ENCODE measurements at regions not wholly inside any gene's neighbourhood (a gene's known extent, or its start where the extent isn't known, plus 50 kb on each side); places are given as distances from the start of the nearest gene placed in this dataset.
"Not testable (repeated sequence)": the region's sequence is repeated elsewhere in the genome, so short reads cannot be mapped to it uniquely, and the experiment has no call there.

DNA sequence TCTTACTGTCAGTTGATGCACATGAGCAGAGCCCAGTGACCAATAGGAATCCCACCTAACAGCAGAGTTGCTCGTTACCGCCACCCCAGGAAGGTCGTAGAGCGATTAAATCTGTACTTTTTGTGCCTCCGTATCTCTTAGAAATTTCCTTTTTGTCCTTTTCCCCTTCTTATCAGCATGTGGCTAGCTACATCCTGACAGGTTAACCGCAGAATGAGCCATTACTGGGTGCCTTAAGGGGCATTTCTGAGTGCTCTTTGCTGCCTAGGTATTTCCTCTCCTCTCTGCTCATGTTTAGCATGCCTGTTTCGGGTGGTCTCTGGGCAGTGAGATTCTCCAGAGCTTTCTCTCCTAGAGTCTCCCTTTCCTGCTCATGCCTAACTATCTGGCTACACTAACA is 530.5 kb downstream of the FAM133A start:
- Histone ChIP-seq H3K36me3 (ENCODE audit: insufficient read depth, low read length) (no peaks in the 10 kb centered on the region), H3K9me3 (ENCODE audit: control insufficient read depth, insufficient read depth, low read length) (no peaks in the 10 kb centered on the region), H3K9ac (ENCODE audit: low read depth, low read length) (no peak overlapping the region), H3K4me1 (ENCODE audit: insufficient read depth, low read length) (peaks cover 6% of the 10 kb centered on the region; the same call in 1 of the 2 replicates)

DNA sequence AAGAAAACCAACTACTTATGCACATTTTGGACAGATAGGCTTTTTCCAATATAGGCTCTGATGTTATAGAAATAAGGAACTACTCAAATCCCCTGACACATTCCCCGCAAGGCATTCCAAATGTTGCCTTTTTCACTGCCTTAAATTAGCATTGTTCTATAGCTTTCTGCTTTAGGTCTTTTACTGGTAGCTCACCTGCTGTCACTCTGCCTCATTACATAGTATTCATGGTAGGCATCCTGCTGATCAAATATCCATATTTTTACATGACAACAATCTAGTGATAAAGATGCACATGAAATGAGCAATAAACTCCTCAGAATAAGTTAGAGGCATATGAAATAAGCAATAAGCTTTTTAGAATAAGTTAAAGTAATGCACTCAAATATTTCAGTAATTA is 542.7 kb downstream of the FAM133A start:
- H3K4me1 ChIP-seq (ENCODE audit: insufficient read depth, low read length) = peaks cover 17% of the 10 kb centered on the region; the same call in 1 of the 2 replicates
- no peaks in the 10 kb centered on the region for H3K36me3 ChIP-seq (ENCODE audit: insufficient read depth, low read length)
- no peak overlapping the region for H3K9ac ChIP-seq (ENCODE audit: low read depth, low read length)
- H3K9me3 ChIP-seq (ENCODE audit: control insufficient read depth, insufficient read depth, low read length) = no peaks in the 10 kb centered on the region; the same call in 1 of the 2 replicates

DNA sequence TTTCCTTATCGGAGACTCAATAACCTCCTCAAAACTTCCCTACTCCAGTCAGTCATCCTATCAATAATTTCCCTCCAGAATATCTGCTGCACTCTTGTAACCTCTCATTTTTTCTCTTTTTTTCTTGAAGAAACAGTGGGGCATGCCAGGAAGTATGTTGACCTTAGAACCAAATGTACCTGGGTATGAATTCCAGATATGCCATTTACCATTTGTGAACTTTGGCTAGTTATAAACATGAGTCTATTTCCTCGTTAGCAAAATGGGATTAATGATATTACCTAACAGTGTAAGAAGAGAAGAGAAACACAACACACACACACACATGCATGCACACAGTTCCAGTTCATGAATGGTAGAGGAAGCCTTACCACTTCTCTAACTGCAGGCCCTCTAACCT is 578.2 kb downstream of the FAM133A start:
- Histone ChIP-seq H3K36me3 (ENCODE audit: insufficient read depth, low read length) (no peaks in the 10 kb centered on the region), H3K9me3 (ENCODE audit: control insufficient read depth, insufficient read depth, low read length) (no peaks in the 10 kb centered on the region), H3K4me1 (ENCODE audit: insufficient read depth, low read length) (no peaks in the 10 kb centered on the region), H3K9ac (ENCODE audit: low read depth, low read length) (no peak overlapping the region)

DNA sequence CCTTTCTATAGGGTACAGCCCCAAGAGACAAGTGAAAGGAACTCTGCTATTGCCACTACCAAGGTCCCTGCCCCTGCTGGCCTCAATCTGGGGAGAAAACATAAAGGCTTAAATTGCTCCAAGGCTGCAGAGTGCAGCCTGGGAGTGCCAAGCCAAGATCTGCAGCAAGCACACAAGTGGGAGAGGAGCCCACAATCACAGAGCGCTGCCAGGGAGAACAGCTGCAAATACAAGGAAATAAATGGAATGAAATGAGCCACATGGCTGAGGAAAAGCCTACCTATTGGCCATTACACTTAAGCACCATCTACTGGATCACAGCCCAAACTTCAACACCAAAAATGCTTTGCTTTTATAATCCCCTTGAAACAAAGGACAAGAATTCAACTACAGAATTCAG is 582.4 kb downstream of the FAM133A start:
- no peaks in the 10 kb centered on the region for H3K4me1 ChIP-seq (ENCODE audit: insufficient read depth, low read length)
- no peak overlapping the region for H3K9ac ChIP-seq (ENCODE audit: low read depth, low read length)
- no peaks in the 10 kb centered on the region for H3K9me3 ChIP-seq (ENCODE audit: control insufficient read depth, insufficient read depth, low read length)
- H3K36me3 ChIP-seq (ENCODE audit: insufficient read depth, low read length) = no peaks in the 10 kb centered on the region

DNA sequence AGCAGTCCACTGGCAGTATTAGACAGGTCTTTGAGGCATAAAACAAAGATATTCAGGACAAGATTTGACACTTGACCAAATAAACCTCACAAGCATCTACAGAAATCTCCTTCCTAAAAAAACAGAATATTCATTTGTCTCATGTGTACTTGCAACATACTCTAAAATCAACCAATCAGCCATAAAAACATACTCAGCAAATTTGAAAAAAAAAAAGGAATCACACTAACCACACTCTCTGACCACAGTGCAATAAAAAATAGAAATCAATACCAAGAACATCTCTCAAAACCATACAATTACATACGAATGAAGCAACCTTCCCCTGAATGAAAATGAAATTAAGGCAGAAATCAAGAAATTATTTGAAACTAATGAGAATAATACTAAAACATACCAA is 591.3 kb downstream of the FAM133A start:
- no peaks in the 10 kb centered on the region for H3K9me3 ChIP-seq (ENCODE audit: control insufficient read depth, insufficient read depth, low read length)
- H3K36me3 ChIP-seq (ENCODE audit: insufficient read depth, low read length) = no peaks in the 10 kb centered on the region
- H3K4me1 ChIP-seq (ENCODE audit: insufficient read depth, low read length) = no peaks in the 10 kb centered on the region
- H3K9ac ChIP-seq (ENCODE audit: low read depth, low read length) = no peak overlapping the region

DNA sequence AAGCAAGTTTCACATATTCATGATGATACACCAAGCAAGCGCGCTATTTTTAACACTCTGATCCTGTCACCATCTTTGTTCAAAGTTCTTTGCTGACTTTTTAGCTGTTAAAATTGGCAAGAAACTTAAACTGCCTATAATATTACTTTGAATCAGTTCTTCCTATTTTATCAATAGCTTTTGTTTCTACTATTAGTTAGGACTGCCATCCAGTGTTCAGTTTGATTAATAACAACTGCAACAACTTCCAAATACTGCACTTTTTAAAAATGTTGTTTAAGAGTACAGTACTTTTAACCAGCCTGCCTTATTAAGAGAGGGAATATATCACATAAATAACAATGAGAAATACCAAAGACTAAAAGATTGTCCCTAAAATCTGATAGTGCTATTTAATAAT is 614.3 kb downstream of the FAM133A start:
- Histone ChIP-seq H3K36me3 (ENCODE audit: insufficient read depth, low read length) (peaks cover 4% of the 10 kb centered on the region; the same call in 1 of the 2 replicates), H3K4me1 (ENCODE audit: insufficient read depth, low read length) (peaks cover 4% of the 10 kb centered on the region; the same call in 1 of the 2 replicates), H3K9ac (ENCODE audit: low read depth, low read length) (peak overlapping the region; percentile 5; the same call in 1 of the 2 replicates), H3K9me3 (ENCODE audit: control insufficient read depth, insufficient read depth, low read length) (peaks cover 10% of the 10 kb centered on the region; the same call in 1 of the 2 replicates)

DNA sequence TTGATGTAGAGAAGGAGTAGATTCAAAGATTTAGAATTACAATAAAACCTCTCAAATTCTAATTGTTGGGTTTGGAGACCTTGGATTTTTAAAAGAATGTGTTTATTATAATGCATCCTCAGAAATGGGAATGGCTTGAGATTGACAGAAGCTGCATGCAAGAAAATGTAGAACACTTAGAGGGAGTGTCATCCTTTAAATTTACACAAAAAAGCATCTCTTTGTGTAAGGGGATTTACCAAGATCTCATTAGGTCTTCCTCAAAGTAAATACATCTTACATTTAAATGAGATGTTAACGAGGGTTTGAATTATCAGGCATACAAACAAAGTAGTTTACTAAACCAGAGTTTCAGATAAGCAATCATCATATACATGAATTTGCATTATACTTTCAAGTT is 615.0 kb downstream of the FAM133A start:
- Histone ChIP-seq H3K9ac (ENCODE audit: low read depth, low read length) (no peak overlapping the region), H3K4me1 (ENCODE audit: insufficient read depth, low read length) (peaks cover 4% of the 10 kb centered on the region; the same call in 1 of the 2 replicates), H3K9me3 (ENCODE audit: control insufficient read depth, insufficient read depth, low read length) (peaks cover 8% of the 10 kb centered on the region; the same call in 1 of the 2 replicates), H3K36me3 (ENCODE audit: insufficient read depth, low read length) (peaks cover 4% of the 10 kb centered on the region; the same call in 1 of the 2 replicates)

DNA sequence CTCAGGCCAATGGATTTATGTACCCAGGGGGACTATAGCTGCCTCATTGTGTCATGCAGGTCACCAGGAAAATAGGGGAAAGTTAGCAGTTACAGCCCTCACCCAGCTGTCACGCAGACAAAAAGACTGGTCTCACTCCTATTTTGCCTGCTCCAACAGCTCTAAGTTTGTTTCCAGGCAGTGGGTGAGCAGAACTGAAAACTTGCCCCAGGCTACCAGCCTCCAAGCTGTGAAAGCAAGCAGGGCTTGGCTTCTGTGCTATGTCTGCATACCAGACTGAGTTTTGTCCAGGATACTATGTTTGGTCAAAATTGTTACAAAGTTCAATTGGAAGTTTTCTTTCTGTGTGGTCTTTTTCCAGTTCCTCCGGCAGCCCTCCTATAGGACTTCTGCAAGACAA is 628.4 kb downstream of the FAM133A start:
- Histone ChIP-seq H3K9ac (ENCODE audit: low read depth, low read length) (no peak overlapping the region), H3K4me1 (ENCODE audit: insufficient read depth, low read length) (no peaks in the 10 kb centered on the region), H3K9me3 (ENCODE audit: control insufficient read depth, insufficient read depth, low read length) (peaks cover 27% of the 10 kb centered on the region), H3K36me3 (ENCODE audit: insufficient read depth, low read length) (no peaks in the 10 kb centered on the region; the same call in 1 of the 2 replicates)

DNA sequence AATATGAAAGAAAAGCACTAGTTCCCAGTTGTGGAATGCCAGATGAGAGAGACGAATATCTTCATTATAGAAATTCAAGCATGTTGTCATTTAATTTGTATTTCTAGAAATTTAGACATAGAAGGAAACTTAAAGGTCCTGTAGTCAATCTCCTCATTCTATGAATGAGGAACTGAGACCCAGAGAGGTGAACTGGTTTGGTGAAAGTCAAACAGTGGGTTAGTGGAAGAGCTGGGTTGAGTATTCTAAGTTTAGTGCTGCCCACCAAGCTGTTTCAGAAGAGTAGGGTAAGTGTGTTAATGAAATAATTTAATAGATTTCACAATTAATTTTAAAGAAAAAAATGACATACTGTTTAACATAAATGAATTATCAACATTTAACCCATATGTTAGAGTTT is 655.2 kb downstream of the FAM133A start:
- Histone ChIP-seq H3K36me3 (ENCODE audit: insufficient read depth, low read length) (no peaks in the 10 kb centered on the region), H3K9ac (ENCODE audit: low read depth, low read length) (no peak overlapping the region), H3K4me1 (ENCODE audit: insufficient read depth, low read length) (peaks cover 7% of the 10 kb centered on the region; the same call in 1 of the 2 replicates), H3K9me3 (ENCODE audit: control insufficient read depth, insufficient read depth, low read length) (peaks cover 6% of the 10 kb centered on the region; the same call in 1 of the 2 replicates)

DNA sequence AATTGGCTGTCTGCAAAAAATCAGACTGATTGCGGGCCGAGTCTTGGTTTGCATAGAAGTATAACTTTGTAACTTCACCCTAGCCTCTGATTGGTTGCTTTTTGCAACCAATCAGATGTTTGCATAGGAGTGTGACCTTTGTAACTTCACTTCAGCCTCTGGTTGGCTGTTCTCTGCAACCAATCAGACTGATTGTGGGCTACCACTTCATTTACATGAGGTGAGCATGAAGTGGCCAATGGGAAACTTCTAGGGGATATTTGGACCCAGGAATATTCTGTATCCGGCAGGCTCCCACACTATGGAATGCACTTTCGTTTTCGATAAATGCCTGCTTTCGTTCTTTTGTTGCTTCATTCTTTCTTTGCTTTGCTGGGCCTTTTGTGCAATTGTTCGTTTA is 667.7 kb downstream of the FAM133A start:
- not testable (repeated sequence) for H3K9me3 ChIP-seq (ENCODE audit: control insufficient read depth, insufficient read depth, low read length); H3K9ac ChIP-seq (ENCODE audit: low read depth, low read length); H3K4me1 ChIP-seq (ENCODE audit: insufficient read depth, low read length); H3K36me3 ChIP-seq (ENCODE audit: insufficient read depth, low read length)

DNA sequence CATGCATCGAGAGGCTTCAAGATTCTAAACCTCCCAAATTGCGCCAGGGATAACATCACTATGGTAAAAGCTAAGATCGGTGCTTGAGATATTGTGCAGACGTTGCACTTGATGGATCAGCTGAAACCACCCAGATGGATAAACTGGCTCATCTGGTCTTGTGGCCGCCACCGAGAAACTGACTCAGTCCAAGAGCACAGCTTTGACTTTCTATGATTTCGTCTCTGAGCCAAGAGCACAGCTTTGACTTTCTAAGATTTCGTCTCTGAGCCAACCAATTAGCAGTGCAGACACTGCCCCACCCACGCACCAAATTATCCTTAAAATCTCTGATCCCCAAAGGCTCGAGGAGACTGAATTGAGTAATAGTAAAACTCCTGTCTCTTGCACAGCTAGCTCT is 687.2 kb downstream of the FAM133A start:
- no peak overlapping the region for H3K9ac ChIP-seq (ENCODE audit: low read depth, low read length)
- H3K4me1 ChIP-seq (ENCODE audit: insufficient read depth, low read length) = peaks cover 7% of the 10 kb centered on the region
- no peaks in the 10 kb centered on the region for H3K36me3 ChIP-seq (ENCODE audit: insufficient read depth, low read length)
- peaks cover 8% of the 10 kb centered on the region; the same call in 1 of the 2 replicates for H3K9me3 ChIP-seq (ENCODE audit: control insufficient read depth, insufficient read depth, low read length)

DNA sequence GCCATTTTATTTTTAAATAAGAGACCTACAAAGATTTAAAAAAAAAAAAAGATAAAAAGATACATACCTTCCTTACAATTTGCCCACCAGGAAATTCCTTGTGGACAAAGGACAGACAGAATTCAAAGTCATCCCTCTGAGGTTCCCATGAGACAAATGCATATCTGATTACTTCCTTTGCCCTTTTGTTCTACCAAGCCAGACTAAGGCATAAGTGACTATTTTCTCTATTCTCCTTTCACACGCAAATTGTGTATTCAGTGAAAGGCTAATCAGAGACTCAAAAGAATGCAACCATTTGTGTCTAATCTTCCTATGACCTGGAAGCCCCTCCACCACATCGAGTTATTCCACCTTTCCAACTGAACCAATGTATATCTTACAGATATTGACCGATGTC is 691.7 kb downstream of the FAM133A start:
- peaks cover 20% of the 10 kb centered on the region for H3K9me3 ChIP-seq (ENCODE audit: control insufficient read depth, insufficient read depth, low read length)
- peaks cover 11% of the 10 kb centered on the region for H3K4me1 ChIP-seq (ENCODE audit: insufficient read depth, low read length)

DNA sequence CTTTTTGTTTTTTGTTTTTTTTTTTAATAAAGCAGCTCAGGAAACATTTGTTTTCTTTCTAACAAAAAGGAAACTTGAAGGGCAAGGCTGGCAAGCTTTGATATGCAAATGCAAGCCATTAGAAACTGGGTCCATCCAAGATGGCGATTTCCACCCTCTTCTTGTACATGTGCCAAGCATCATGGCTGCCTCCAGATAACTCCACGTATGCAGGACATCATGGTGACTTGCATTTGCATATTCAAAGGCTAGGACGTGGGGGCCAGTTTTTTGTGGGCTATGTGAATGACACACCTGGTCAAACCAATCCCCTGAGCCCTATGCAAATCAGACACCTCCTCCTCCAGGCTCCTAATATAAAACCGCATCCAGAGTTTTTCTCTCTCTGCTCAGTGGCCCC is 692.6 kb downstream of the FAM133A start:
- Histone ChIP-seq H3K9ac (ENCODE audit: low read depth, low read length) (no peak overlapping the region), H3K4me1 (ENCODE audit: insufficient read depth, low read length) (peaks cover 11% of the 10 kb centered on the region), H3K36me3 (ENCODE audit: insufficient read depth, low read length) (no peaks in the 10 kb centered on the region), H3K9me3 (ENCODE audit: control insufficient read depth, insufficient read depth, low read length) (peaks cover 14% of the 10 kb centered on the region)

More for the DNA sequence above, 691.7 kb downstream of the FAM133A start:
- Histone ChIP-seq H3K36me3 (ENCODE audit: insufficient read depth, low read length) (no peaks in the 10 kb centered on the region), H3K9ac (ENCODE audit: low read depth, low read length) (no peak overlapping the region)

DNA sequence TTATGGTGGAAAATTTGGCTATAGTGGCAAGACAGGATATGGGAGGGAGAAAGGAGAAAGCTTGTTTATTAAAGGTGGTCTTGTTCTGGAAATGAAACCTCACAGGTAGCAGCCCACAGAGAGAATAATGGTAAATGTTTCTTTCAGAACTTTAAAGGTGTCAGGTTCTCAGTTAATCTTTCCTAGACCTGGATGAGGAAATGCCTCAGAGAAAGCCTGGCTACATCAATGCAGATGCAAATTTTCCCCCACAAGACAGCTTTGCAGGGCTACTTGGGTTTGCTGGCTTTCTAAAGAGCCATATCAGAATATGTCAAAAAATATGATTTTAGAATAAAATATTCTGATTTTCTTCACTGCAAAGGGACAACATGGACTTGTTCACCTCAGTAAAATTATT is 715.0 kb downstream of the FAM133A start:
- no peaks in the 10 kb centered on the region for H3K36me3 ChIP-seq (ENCODE audit: insufficient read depth, low read length)

DNA sequence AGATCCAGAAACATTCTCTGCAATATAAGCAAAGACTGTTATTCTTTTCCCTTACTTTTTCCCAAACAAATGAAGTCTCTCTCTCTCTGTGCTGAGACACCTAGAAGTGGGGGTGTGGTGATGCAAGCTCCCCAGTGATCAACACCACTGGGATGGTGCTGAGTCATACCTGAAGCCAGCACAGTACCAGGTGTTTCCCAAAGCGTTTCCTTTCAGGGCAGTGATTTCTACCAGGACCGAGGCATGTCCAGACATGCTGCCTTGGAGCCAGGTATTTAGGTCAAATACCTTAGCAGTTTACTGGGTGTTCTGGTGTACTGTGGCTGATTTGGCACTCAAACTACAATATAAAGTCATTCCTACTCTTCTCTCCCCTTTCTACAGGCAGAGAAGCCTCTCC is 726.5 kb downstream of the FAM133A start:
- Histone ChIP-seq H3K36me3 (ENCODE audit: insufficient read depth, low read length) (no peaks in the 10 kb centered on the region), H3K9ac (ENCODE audit: low read depth, low read length) (peak overlapping the region; percentile 12; the same call in 1 of the 2 replicates), H3K9me3 (ENCODE audit: control insufficient read depth, insufficient read depth, low read length) (peaks cover 15% of the 10 kb centered on the region), H3K4me1 (ENCODE audit: insufficient read depth, low read length) (peaks cover 10% of the 10 kb centered on the region)

More for the DNA sequence above, 715.0 kb downstream of the FAM133A start:
- H3K9ac ChIP-seq (ENCODE audit: low read depth, low read length) = no peak overlapping the region
- H3K4me1 ChIP-seq (ENCODE audit: insufficient read depth, low read length) = no peaks in the 10 kb centered on the region
- peaks cover 8% of the 10 kb centered on the region; the same call in 1 of the 2 replicates for H3K9me3 ChIP-seq (ENCODE audit: control insufficient read depth, insufficient read depth, low read length)

Data from ES-I3 (cell line).